GM23338 (cell line): ENCODE measurements at regions not wholly inside any gene's neighbourhood (a gene's known extent, or its start where the extent isn't known, plus 50 kb on each side); places are given as distances from the start of the nearest gene placed in this dataset.

ENCODE experiments used
- ATAC-seq: fragments of 200-7000 bp; cut with Tn5 transposase; 3 replicates; pipeline ENCODE4 v1.9.1; 2020
- DNase-seq: peaks from one replicate; pipeline ENCODE4 v3.0.0-alpha.2; 2015; ENCODE audit warnings: low spot score
- H2AFZ ChIP-seq: fragments of 200-600 bp; sonication (generic); 2 replicates; pipeline ENCODE4 v1.8.0; 2016; ENCODE audit warnings: antibody characterized with exemption, mild to moderate bottlenecking, moderate library complexity
- H3F3A ChIP-seq: fragments of 200-600 bp; sonication (generic); replicated peaks from 2 replicates; pipeline ENCODE4 v1.8.0; 2017; ENCODE audit warnings: antibody characterized with exemption, mixed run types, low read depth
- H3K27ac ChIP-seq: fragments of 200-600 bp; sonication (generic); 2 replicates; pipeline ENCODE4 v1.6.1; 2016; ENCODE audit warnings: low read depth
- H3K27me3 ChIP-seq: fragments of 200-600 bp; sonication (generic); 2 replicates; pipeline ENCODE4 v1.8.0; 2016; ENCODE audit warnings: mild to moderate bottlenecking, mixed run types, moderate library complexity; ENCODE audit not compliant: insufficient read depth
- H3K36me3 ChIP-seq: fragments of 200-600 bp; sonication (generic); 2 replicates; pipeline ENCODE4 v1.8.0; 2016; ENCODE audit warnings: mild to moderate bottlenecking; ENCODE audit not compliant: insufficient read depth
- H3K4me1 ChIP-seq: fragments of 200-600 bp; sonication (generic); 2 replicates; pipeline ENCODE4 v1.8.0; 2016; ENCODE audit warnings: mild to moderate bottlenecking, moderate library complexity; ENCODE audit not compliant: insufficient read depth
- H3K4me2 ChIP-seq: fragments of 200-600 bp; sonication (generic); 2 replicates; pipeline ENCODE4 v1.7.1; 2017; ENCODE audit warnings: mixed run types
- H3K4me3 ChIP-seq: fragments of 200-600 bp; sonication (generic); 2 replicates; pipeline ENCODE4 v1.6.1; 2016; ENCODE audit warnings: mixed run types
- H3K79me2 ChIP-seq: fragments of 200-600 bp; sonication (generic); replicated peaks from 2 replicates; pipeline ENCODE4 v1.8.0; 2017; ENCODE audit warnings: mild to moderate bottlenecking; ENCODE audit not compliant: insufficient read depth
- H3K9me2 ChIP-seq: fragments of 200-600 bp; sonication (generic); 2 replicates; pipeline ENCODE4 v1.8.0; 2017; ENCODE audit not compliant: insufficient read depth
- H4K20me1 ChIP-seq: fragments of 200-600 bp; sonication (generic); replicated peaks from 2 replicates; pipeline ENCODE4 v1.8.0; 2017; ENCODE audit warnings: mild to moderate bottlenecking; ENCODE audit not compliant: insufficient read depth
- H3K27ac Mint-ChIP-seq: 2 replicates; pipeline ENCODE4 v1.8.0; 2020; ENCODE audit warnings: inconsistent platforms, mild to moderate bottlenecking, moderate library complexity, mixed read lengths
- H3K27me3 Mint-ChIP-seq: 3 replicates; pipeline ENCODE4 v1.8.0; 2022; ENCODE audit warnings: low read depth, mild to moderate bottlenecking, moderate library complexity, mixed read lengths, inconsistent platforms; ENCODE audit not compliant: insufficient read depth, poor library complexity
- H3K36me3 Mint-ChIP-seq: 3 replicates; pipeline ENCODE4 v1.8.0; 2021; ENCODE audit warnings: low read depth, mild to moderate bottlenecking, inconsistent platforms, moderate library complexity, mixed read lengths
- H3K4me1 Mint-ChIP-seq: 3 replicates; pipeline ENCODE4 v1.8.0; 2020; ENCODE audit warnings: mild to moderate bottlenecking, inconsistent platforms, mixed read lengths
- H3K4me3 Mint-ChIP-seq: 3 replicates; pipeline ENCODE4 v1.8.0; 2021; ENCODE audit warnings: moderate library complexity, mild to moderate bottlenecking, inconsistent platforms, mixed read lengths
- H3K9me3 Mint-ChIP-seq: 3 replicates; pipeline ENCODE4 v1.8.0; 2020; ENCODE audit warnings: moderate library complexity, mild to moderate bottlenecking, inconsistent platforms, mixed read lengths
- CREB1 ChIP-seq: fragments of 250-450 bp; sonication (Bioruptor Pico); IDR thresholded peaks from 2 replicates; pipeline ENCODE4 v1.5.0; 2020; ENCODE audit warnings: low read depth, mild to moderate bottlenecking, moderate library complexity
- ETS1 ChIP-seq: IDR thresholded peaks from 2 replicates; pipeline ENCODE4 v1.6.1; 2016; ENCODE audit warnings: antibody characterized with exemption
- EZH2 ChIP-seq: fragments of 200-600 bp; sonication (generic); IDR thresholded peaks from one replicate; pipeline ENCODE4 v1.8.0; 2017; ENCODE audit warnings: antibody characterized with exemption, mild to moderate bottlenecking, low read depth; ENCODE audit not compliant: unreplicated experiment
- EZH2phosphoT487 ChIP-seq: fragments of 200-600 bp; sonication (generic); IDR thresholded peaks from one replicate; pipeline ENCODE4 v1.8.1; 2018; ENCODE audit warnings: antibody characterized with exemption; ENCODE audit not compliant: unreplicated experiment
- POLR2AphosphoS5 ChIP-seq: IDR thresholded peaks from 2 replicates; pipeline ENCODE4 v1.6.1; 2016; ENCODE audit warnings: antibody characterized with exemption, low read depth
- REST ChIP-seq: IDR thresholded peaks from one replicate; pipeline ENCODE4 v1.6.1; 2018; ENCODE audit warnings: antibody characterized with exemption; ENCODE audit not compliant: unreplicated experiment
- STAT1 ChIP-seq: IDR thresholded peaks from one replicate; pipeline ENCODE4 v1.6.1; 2016; ENCODE audit warnings: antibody characterized with exemption; ENCODE audit not compliant: unreplicated experiment
- ZNF114 ChIP-seq: fragments of 250-450 bp; sonication (Bioruptor Pico); IDR thresholded peaks from 2 replicates; pipeline ENCODE4 v1.5.0; 2020; ENCODE audit warnings: mild to moderate bottlenecking, moderate library complexity
- ZNF331 ChIP-seq: fragments of 250-450 bp; sonication (Bioruptor Pico); IDR thresholded peaks from 2 replicates; pipeline ENCODE4 v1.5.0; 2020; ENCODE audit warnings: low read depth, mild to moderate bottlenecking, moderate library complexity
- TF ChIP-seq, protein P1 (sequence below): fragments of 250-450 bp; sonication (Bioruptor Pico); IDR thresholded peaks from 2 replicates; pipeline ENCODE4 v1.5.0; 2020; ENCODE audit warnings: mild to moderate bottlenecking, moderate library complexity

- H3K27me3 Mint-ChIP-seq: peaks cover 9% of the 10 kb centered on the region
- H3K27ac Mint-ChIP-seq: peak overlapping the region; percentile 89
- Histone ChIP-seq H3F3A (no peaks in the 10 kb centered on the region), H3K36me3 (no peaks in the 10 kb centered on the region), H3K4me2 (peak overlapping the region; percentile 57), H3K4me3 (no peak overlapping the region; the same call in 1 of the 2 replicates), H4K20me1 (no peaks in the 10 kb centered on the region), H2AFZ (no peak overlapping the region), H3K27ac (peak overlapping the region; percentile 56), H3K79me2 (no peaks in the 10 kb centered on the region), H3K9me2 (no peaks in the 10 kb centered on the region), H3K27me3 (no peaks in the 10 kb centered on the region), H3K4me1 (peaks cover 24% of the 10 kb centered on the region)
- H3K36me3 Mint-ChIP-seq: peaks cover 4% of the 10 kb centered on the region; the same call in 1 of the 3 replicates
- no peak for TF ChIP-seq REST
- TF ChIP-seq EZH2phosphoT487: no peak
- no peak for TF ChIP-seq EZH2
- TF ChIP-seq, protein P1, sequence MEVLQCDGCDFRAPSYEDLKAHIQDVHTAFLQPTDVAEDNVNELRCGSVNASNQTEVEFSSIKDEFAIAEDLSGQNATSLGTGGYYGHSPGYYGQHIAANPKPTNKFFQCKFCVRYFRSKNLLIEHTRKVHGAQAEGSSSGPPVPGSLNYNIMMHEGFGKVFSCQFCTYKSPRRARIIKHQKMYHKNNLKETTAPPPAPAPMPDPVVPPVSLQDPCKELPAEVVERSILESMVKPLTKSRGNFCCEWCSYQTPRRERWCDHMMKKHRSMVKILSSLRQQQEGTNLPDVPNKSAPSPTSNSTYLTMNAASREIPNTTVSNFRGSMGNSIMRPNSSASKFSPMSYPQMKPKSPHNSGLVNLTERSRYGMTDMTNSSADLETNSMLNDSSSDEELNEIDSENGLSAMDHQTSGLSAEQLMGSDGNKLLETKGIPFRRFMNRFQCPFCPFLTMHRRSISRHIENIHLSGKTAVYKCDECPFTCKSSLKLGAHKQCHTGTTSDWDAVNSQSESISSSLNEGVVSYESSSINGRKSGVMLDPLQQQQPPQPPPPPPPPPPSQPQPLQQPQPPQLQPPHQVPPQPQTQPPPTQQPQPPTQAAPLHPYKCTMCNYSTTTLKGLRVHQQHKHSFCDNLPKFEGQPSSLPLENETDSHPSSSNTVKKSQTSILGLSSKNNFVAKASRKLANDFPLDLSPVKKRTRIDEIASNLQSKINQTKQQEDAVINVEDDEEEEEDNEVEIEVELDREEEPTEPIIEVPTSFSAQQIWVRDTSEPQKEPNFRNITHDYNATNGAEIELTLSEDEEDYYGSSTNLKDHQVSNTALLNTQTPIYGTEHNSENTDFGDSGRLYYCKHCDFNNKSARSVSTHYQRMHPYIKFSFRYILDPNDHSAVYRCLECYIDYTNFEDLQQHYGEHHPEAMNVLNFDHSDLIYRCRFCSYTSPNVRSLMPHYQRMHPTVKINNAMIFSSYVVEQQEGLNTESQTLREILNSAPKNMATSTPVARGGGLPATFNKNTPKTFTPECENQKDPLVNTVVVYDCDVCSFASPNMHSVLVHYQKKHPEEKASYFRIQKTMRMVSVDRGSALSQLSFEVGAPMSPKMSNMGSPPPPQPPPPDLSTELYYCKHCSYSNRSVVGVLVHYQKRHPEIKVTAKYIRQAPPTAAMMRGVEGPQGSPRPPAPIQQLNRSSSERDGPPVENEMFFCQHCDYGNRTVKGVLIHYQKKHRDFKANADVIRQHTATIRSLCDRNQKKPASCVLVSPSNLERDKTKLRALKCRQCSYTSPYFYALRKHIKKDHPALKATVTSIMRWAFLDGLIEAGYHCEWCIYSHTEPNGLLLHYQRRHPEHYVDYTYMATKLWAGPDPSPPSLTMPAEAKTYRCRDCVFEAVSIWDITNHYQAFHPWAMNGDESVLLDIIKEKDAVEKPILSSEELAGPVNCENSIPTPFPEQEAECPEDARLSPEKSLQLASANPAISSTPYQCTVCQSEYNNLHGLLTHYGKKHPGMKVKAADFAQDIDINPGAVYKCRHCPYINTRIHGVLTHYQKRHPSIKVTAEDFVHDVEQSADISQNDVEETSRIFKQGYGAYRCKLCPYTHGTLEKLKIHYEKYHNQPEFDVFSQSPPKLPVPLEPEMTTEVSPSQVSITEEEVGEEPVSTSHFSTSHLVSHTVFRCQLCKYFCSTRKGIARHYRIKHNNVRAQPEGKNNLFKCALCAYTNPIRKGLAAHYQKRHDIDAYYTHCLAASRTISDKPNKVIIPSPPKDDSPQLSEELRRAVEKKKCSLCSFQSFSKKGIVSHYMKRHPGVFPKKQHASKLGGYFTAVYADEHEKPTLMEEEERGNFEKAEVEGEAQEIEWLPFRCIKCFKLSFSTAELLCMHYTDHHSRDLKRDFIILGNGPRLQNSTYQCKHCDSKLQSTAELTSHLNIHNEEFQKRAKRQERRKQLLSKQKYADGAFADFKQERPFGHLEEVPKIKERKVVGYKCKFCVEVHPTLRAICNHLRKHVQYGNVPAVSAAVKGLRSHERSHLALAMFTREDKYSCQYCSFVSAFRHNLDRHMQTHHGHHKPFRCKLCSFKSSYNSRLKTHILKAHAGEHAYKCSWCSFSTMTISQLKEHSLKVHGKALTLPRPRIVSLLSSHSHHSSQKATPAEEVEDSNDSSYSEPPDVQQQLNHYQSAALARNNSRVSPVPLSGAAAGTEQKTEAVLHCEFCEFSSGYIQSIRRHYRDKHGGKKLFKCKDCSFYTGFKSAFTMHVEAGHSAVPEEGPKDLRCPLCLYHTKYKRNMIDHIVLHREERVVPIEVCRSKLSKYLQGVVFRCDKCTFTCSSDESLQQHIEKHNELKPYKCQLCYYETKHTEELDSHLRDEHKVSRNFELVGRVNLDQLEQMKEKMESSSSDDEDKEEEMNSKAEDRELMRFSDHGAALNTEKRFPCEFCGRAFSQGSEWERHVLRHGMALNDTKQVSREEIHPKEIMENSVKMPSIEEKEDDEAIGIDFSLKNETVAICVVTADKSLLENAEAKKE (CRISPR knock-in tag): no peak
- no peak for TF ChIP-seq ETS1
- no peak for TF ChIP-seq ZNF331 (CRISPR knock-in tag)
- peak; percentile 12; the same call in 1 of the 2 replicates for TF ChIP-seq CREB1
- no peak for TF ChIP-seq STAT1
- no peak for TF ChIP-seq ZNF114
- peak; percentile 34; the same call in 1 of the 2 replicates for TF ChIP-seq POLR2AphosphoS5
- DNase-seq: peak; percentile 73
- no peaks in the 10 kb centered on the region; the same call in 2 of the 3 replicates for H3K9me3 Mint-ChIP-seq
- ATAC-seq: peak; percentile 83
- no peak overlapping the region for H3K4me3 Mint-ChIP-seq
- peaks cover 46% of the 10 kb centered on the region for H3K4me1 Mint-ChIP-seq
Observed at GRCh38 chr19:28446511-28446910, 766.4 kb downstream of the UQCRFS1 start.
